ENCODE measurements at regions not wholly inside any gene's neighbourhood (a gene's known extent, or its start where the extent isn't known, plus 50 kb on each side); places are given as distances from the start of the nearest gene placed in this dataset.

- no peak for DNase-seq (ENCODE audit: low read depth)
- no peak for TF ChIP-seq CTCF (IDR thresholded peaks at IDR 0.05; ENCODE audit: low read depth, low read length, missing control alignments)
- H3K4me3 ChIP-seq (ENCODE audit: low read depth, low read length): no peak overlapping the region
Measured at GRCh38 chr11:109847621-109848020, 245.6 kb upstream of the ZC3H12C start.

GRCh38 chr11:109849051-109849450, 244.1 kb upstream of the ZC3H12C start:
- no peak for TF ChIP-seq CTCF (IDR thresholded peaks at IDR 0.05; ENCODE audit: low read depth, low read length, missing control alignments)

GRCh38 chr11:109849946-109850345, 243.2 kb upstream of the ZC3H12C start:
- DNase-seq (ENCODE audit: low read depth): no peak
- no peak for TF ChIP-seq CTCF (IDR thresholded peaks at IDR 0.05; ENCODE audit: low read depth, low read length, missing control alignments)
- no peak overlapping the region for H3K4me3 ChIP-seq (ENCODE audit: low read depth, low read length)

More at GRCh38 chr11:109849051-109849450, 244.1 kb upstream of the ZC3H12C start:
- H3K4me3 ChIP-seq (ENCODE audit: low read depth, low read length): no peak overlapping the region
- no peak for DNase-seq (ENCODE audit: low read depth)

- TF ChIP-seq CTCF (IDR thresholded peaks at IDR 0.05; ENCODE audit: low read depth, low read length, missing control alignments): no peak
- H3K4me3 ChIP-seq (ENCODE audit: low read depth, low read length): no peak overlapping the region
- DNase-seq (ENCODE audit: low read depth): no peak
Measured at GRCh38 chr11:109851780-109852390, 241.3 kb upstream of the ZC3H12C start.

- H3K4me3 ChIP-seq (ENCODE audit: low read depth, low read length): no peak overlapping the region
- peak; percentile 49 for DNase-seq (ENCODE audit: low read depth)
- peak; percentile 72 for TF ChIP-seq CTCF (IDR thresholded peaks at IDR 0.05; ENCODE audit: low read depth, low read length, missing control alignments)
Measured at GRCh38 chr11:109853156-109853776, 239.9 kb upstream of the ZC3H12C start.

- no peak for TF ChIP-seq CTCF (IDR thresholded peaks at IDR 0.05; ENCODE audit: low read depth, low read length, missing control alignments)
- no peak overlapping the region for H3K4me3 ChIP-seq (ENCODE audit: low read depth, low read length)
- no peak for DNase-seq (ENCODE audit: low read depth)
Measured at GRCh38 chr11:109854731-109855130, 238.5 kb upstream of the ZC3H12C start.

- TF ChIP-seq CTCF (IDR thresholded peaks at IDR 0.05; ENCODE audit: low read depth, low read length, missing control alignments): no peak
- no peak overlapping the region for H3K4me3 ChIP-seq (ENCODE audit: low read depth, low read length)
- no peak for DNase-seq (ENCODE audit: low read depth)
Measured at GRCh38 chr11:109856928-109857327, 236.3 kb upstream of the ZC3H12C start.

Data from GM12864 (cell line).